ENCODE measurements at regions not wholly inside any gene's neighbourhood (a gene's known extent, or its start where the extent isn't known, plus 50 kb on each side); places are given as distances from the start of the nearest gene placed in this dataset.
A peak's percentile ranks its signal among the peaks of the same experiment; 100 is the strongest.
"Not testable (repeated sequence)": the region's sequence is repeated elsewhere in the genome, so short reads cannot be mapped to it uniquely, and the experiment has no call there.

- TF ChIP-seq, protein P1, sequence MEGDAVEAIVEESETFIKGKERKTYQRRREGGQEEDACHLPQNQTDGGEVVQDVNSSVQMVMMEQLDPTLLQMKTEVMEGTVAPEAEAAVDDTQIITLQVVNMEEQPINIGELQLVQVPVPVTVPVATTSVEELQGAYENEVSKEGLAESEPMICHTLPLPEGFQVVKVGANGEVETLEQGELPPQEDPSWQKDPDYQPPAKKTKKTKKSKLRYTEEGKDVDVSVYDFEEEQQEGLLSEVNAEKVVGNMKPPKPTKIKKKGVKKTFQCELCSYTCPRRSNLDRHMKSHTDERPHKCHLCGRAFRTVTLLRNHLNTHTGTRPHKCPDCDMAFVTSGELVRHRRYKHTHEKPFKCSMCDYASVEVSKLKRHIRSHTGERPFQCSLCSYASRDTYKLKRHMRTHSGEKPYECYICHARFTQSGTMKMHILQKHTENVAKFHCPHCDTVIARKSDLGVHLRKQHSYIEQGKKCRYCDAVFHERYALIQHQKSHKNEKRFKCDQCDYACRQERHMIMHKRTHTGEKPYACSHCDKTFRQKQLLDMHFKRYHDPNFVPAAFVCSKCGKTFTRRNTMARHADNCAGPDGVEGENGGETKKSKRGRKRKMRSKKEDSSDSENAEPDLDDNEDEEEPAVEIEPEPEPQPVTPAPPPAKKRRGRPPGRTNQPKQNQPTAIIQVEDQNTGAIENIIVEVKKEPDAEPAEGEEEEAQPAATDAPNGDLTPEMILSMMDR (IDR thresholded peaks at IDR 0.05; ENCODE audit: insufficient read depth, low read length, poor library complexity, severe bottlenecking) = peak; percentile 3
- Histone ChIP-seq H3K4me3 (replicated peaks; ENCODE audit: low read depth, low read length) (no peak overlapping the region), H3K27me3 (replicated peaks; ENCODE audit: control insufficient read depth, insufficient read depth, low read length) (no peaks in the 10 kb centered on the region; the same call in none of the 2 replicates), H3K36me3 (ENCODE audit: control insufficient read depth, insufficient read depth, low read length) (no peaks in the 10 kb centered on the region)
- DNase-seq (ENCODE audit: extremely low read depth, insufficient read length) = no peak
Observed at GRCh38 chr22:25281675-25282345, 62.4 kb downstream of the CRYBB2 start.

- DNase-seq (ENCODE audit: extremely low read depth, insufficient read length) = no peak
- Histone ChIP-seq H3K36me3 (ENCODE audit: control insufficient read depth, insufficient read depth, low read length) (no peaks in the 10 kb centered on the region), H3K4me3 (replicated peaks; ENCODE audit: low read depth, low read length) (no peak overlapping the region), H3K27me3 (replicated peaks; ENCODE audit: control insufficient read depth, insufficient read depth, low read length) (no peaks in the 10 kb centered on the region; the same call in none of the 2 replicates)
- TF ChIP-seq, protein P1 (IDR thresholded peaks at IDR 0.05; ENCODE audit: insufficient read depth, low read length, poor library complexity, severe bottlenecking) = no peak
Observed at GRCh38 chr22:25282346-25282670, 62.9 kb downstream of the CRYBB2 start.

GRCh38 chr22:25282671-25283561, 63.5 kb downstream of the CRYBB2 start:
- Histone ChIP-seq H3K27me3 (replicated peaks; ENCODE audit: control insufficient read depth, insufficient read depth, low read length) (no peaks in the 10 kb centered on the region; the same call in none of the 2 replicates), H3K36me3 (ENCODE audit: control insufficient read depth, insufficient read depth, low read length) (no peaks in the 10 kb centered on the region), H3K4me3 (replicated peaks; ENCODE audit: low read depth, low read length) (no peak overlapping the region; the same call in 1 of the 2 replicates)
- TF ChIP-seq, protein P1 (IDR thresholded peaks at IDR 0.05; ENCODE audit: insufficient read depth, low read length, poor library complexity, severe bottlenecking) = no peak
- peak; percentile 63 for DNase-seq (ENCODE audit: extremely low read depth, insufficient read length)

DNA sequence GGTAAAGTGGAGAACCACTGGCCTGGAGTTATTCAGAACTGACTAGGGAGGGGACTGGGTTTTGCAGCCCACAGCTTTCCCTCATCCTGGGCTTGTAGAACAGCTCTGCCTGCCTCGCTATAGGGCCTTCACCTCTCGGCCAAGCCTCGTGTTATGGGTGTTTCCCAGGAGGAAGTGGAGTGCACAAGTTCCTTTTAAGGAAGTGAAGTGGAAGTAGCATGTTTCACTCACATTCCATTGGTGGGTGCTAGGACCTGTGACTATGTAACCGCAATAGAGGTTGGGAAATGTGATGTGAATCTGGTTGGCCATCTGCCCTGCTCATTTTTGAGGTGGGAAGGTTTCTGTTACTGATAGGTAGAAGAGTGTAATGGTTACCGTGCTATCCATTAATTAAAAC, 69.0 kb downstream of the CRYBB2 start:
- not testable (repeated sequence) for DNase-seq (ENCODE audit: extremely low read depth, insufficient read length); H3K27me3 ChIP-seq (replicated peaks; ENCODE audit: control insufficient read depth, insufficient read depth, low read length); H3K36me3 ChIP-seq (ENCODE audit: control insufficient read depth, insufficient read depth, low read length); H3K4me3 ChIP-seq (replicated peaks; ENCODE audit: low read depth, low read length)

GRCh38 chr22:25301912-25302311, 82.5 kb downstream of the CRYBB2 start:
- not testable (repeated sequence) for DNase-seq (ENCODE audit: extremely low read depth, insufficient read length); H3K27me3 ChIP-seq (replicated peaks; ENCODE audit: control insufficient read depth, insufficient read depth, low read length)

DNA sequence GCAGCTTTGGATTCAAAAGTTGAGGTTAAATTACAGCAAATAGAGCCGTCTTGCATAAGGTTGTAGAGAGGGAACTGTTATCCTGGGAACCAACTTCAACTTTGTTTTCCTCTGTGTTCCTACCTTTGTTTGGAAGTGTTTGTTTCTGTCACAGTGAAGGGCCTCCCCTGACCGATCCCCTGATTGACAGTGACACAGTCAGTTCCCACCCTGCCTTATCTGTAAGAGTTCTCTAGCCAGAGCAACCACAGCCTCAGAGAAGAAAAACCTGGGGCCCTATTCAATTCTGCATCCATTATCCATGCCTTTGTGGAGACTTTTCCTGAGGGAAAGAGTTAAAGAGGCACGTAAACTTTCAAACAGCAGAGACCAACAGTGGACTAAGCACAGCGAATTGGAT, 90.1 kb downstream of the CRYBB2 start:
- H3K36me3 ChIP-seq (ENCODE audit: control insufficient read depth, insufficient read depth, low read length) = not testable (repeated sequence)

More at GRCh38 chr22:25301912-25302311, 82.5 kb downstream of the CRYBB2 start:
- H3K4me3 ChIP-seq (replicated peaks; ENCODE audit: low read depth, low read length); H3K36me3 ChIP-seq (ENCODE audit: control insufficient read depth, insufficient read depth, low read length): not testable (repeated sequence)

DNA sequence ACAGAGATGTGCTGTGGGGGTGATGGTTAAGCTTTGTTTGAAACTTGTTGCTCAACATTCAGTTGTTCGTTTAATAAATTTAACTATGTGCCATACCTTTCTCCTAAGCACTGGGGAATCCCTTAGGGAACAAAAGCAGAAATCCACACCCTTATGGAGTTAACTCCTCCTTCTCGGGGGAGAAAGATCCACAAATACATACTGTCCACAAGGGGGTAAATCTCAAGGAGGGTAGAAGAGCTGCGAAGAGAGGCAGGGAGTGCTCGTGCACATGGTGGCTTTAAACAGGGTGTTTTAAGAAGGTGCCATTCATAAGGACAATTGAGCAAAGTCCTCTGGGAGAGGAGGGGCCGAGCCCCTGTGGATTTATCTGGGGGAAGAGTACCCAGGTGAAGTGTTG, 92.5 kb downstream of the CRYBB2 start:
- H3K36me3 ChIP-seq (ENCODE audit: control insufficient read depth, insufficient read depth, low read length); H3K4me3 ChIP-seq (replicated peaks; ENCODE audit: low read depth, low read length); DNase-seq (ENCODE audit: extremely low read depth, insufficient read length); H3K27me3 ChIP-seq (replicated peaks; ENCODE audit: control insufficient read depth, insufficient read depth, low read length): not testable (repeated sequence)

More for the DNA sequence above, 90.1 kb downstream of the CRYBB2 start:
- not testable (repeated sequence) for H3K27me3 ChIP-seq (replicated peaks; ENCODE audit: control insufficient read depth, insufficient read depth, low read length); H3K4me3 ChIP-seq (replicated peaks; ENCODE audit: low read depth, low read length); DNase-seq (ENCODE audit: extremely low read depth, insufficient read length)

Data from GM06990 (cell line).